Fibroblast of mammary gland (primary cell): ENCODE measurements at regions not wholly inside any gene's neighbourhood (a gene's known extent, or its start where the extent isn't known, plus 50 kb on each side); places are given as distances from the start of the nearest gene placed in this dataset.
A peak's percentile ranks its signal among the peaks of the same experiment; 100 is the strongest.

Source experiments
- DNase-seq: peaks from one replicate; pipeline ENCODE4 v3.0.0-alpha.2; 2010; ENCODE audit warnings: low read depth
- H3K4me3 ChIP-seq: 2 replicates; pipeline ENCODE4 v1.5.1; 2011; ENCODE audit warnings: low read depth, mild to moderate bottlenecking, low read length, moderate library complexity; ENCODE audit not compliant: control insufficient read depth
- CTCF ChIP-seq: conservative IDR thresholded peaks from 2 replicates; pipeline ENCODE4 v1.5.1; 2011; ENCODE audit warnings: low read depth, low read length, inconsistent platforms; ENCODE audit not compliant: control insufficient read depth, insufficient read depth

DNA sequence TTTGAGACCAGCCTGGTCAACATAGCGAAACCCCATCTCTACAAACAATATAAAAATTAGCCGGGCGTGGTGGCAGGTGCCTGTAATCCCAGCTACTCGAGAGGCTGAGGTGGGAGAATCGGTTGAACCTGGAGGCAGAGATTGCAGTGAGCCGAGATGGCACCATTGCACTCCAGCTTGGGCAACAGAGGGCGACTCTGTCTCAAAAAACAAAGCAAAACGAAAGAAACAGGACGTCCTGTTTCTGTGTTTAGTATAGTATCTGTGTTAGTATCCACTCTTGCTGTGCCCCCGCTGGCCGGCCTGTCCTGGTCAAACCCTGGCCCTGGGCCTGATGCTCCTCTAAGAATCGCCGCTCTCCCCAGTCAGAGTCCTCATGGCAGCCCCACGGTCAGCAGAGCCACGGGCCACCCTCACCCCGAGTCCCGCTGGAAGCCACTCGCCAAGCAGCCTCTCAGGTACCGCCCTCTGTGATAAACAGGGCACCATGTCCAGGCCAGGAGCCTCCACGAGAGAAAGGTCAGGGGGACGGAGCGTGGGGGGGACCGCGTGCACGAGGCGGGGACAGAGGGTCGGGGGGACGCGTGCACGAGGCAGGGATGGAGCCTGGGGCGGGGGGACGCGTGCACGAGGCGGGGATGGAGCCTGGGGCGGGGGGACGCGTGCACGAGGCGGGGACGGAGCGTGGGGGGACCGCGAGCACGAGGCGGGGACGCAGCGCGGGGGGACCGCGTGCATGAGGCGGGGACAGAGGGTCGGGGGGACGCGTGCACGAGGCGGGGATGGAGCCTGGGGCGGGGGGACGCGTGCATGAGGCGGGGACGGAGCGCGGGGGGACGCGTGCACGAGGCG is 384.5 kb downstream of the SMOC2 start:
- TF ChIP-seq CTCF = no peak
- H3K4me3 ChIP-seq = no peak overlapping the region
- DNase-seq = no peak

DNA sequence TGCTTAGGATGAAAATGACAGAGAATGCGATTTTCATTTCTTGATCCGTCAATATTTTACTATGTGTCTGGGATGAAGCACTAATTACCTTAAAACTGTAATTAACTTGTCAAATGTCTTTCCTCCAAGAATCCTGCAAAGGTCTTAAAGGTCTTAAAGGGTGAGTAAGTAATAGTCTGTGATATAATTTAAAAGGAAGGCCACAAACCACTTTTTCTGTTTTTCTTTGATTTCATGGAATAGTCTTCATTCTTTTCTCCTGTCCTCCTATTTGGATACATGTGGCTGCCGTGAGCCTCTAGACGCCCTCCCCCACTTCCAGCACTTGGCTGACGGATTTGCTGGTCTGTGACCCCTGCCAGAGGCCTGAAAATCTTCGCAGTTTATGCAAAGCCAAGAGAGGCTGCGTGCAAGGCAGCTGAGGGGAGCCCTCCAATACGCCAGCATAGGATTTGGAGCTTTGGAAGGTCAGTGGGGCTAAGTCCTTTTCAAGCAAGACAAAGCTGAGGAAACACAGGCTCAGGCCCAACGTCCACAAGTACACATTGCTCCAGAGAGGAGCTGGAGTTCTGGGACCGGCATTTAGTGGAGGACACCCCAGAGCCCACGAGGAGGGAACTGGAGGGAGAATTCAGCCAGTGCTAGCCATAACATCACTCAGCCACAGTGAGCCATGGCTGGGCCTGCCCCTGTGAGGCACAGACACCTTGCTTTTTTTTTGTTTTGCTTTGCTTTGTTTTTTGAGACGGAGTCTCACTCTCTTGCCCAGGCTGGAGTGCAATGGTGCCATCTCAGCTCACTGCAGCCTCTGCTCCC is 382.6 kb downstream of the SMOC2 start:
- TF ChIP-seq CTCF = no peak
- no peak for DNase-seq
- H3K4me3 ChIP-seq = no peak overlapping the region

DNA sequence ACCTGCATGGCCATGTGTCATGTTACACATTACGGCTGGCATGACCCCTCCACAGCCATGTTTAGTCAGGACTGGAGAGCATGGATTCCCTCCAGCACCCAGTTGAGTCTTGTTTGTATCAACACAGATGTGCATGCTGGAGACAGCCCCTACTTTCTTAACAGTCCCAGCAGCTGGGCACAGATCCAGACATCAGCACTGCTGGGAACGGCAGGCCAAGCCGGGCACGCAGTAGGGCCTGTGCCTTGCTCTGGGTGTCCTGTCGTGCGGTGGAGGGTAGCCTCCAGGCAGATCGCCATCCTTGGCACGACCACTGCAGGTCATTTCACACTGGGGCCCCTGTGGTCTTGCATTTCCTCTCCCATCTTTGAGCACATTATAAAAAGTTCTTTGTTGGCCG is 381.4 kb downstream of the SMOC2 start:
- DNase-seq = no peak
- TF ChIP-seq CTCF = no peak
- no peak overlapping the region for H3K4me3 ChIP-seq

GRCh38 chr6:168819546-168819945 is 378.6 kb downstream of the SMOC2 start:
- no peak for TF ChIP-seq CTCF
- DNase-seq = no peak
- H3K4me3 ChIP-seq = no peak overlapping the region

- DNase-seq = no peak
- TF ChIP-seq CTCF = no peak
- no peak overlapping the region for H3K4me3 ChIP-seq
Measured at GRCh38 chr6:168817558-168818159, 376.7 kb downstream of the SMOC2 start.

- peak; percentile 3 for TF ChIP-seq CTCF
Measured at GRCh38 chr6:168815229-168815628, 374.2 kb downstream of the SMOC2 start.

More at GRCh38 chr6:168815229-168815628, 374.2 kb downstream of the SMOC2 start:
- no peak overlapping the region for H3K4me3 ChIP-seq
- no peak for DNase-seq
